ENCODE measurements at regions not wholly inside any gene's neighbourhood (a gene's known extent, or its start where the extent isn't known, plus 50 kb on each side); places are given as distances from the start of the nearest gene placed in this dataset.

GRCh38 chr4:91914176-91914804 lies 389.5 kb upstream of the GRID2 start:
- Mint-ChIP-seq H3K4me1 (ENCODE audit: low read depth) (no peaks in the 10 kb centered on the region), H3K27me3 (no peaks in the 10 kb centered on the region), H3K4me3 (no peak overlapping the region), H3K36me3 (ENCODE audit: low read depth) (no peaks in the 10 kb centered on the region), H3K9me3 (peaks cover 5% of the 10 kb centered on the region), H3K27ac (no peak overlapping the region)
- Histone ChIP-seq H3K27me3 (ENCODE audit: control insufficient read depth in 1 of 2, insufficient read depth in 2 of 2, low read length in 2 of 2) (no peaks in the 10 kb centered on the region), H3K27ac (ENCODE audit: low read depth in 1 of 2, low read length in 2 of 2) (no peak overlapping the region), H3K9me3 (ENCODE audit: control insufficient read depth in 1 of 2, insufficient read depth in 1 of 2, low read length in 2 of 2) (no peaks in the 10 kb centered on the region), H3K4me3 (ENCODE audit: low read length) (no peak overlapping the region), H3K4me1 (ENCODE audit: insufficient read depth, low read length) (no peaks in the 10 kb centered on the region), H3K36me3 (ENCODE audit: insufficient read depth, low read length) (no peaks in the 10 kb centered on the region)
- POLR2A ChIA-PET: no interaction called here
- ATAC-seq (ENCODE audit: poor library complexity) (no peak), DNase-seq (no peak)
- intact Hi-C loops (cut with DNase I, micrococcal nuclease): no loop called here
- no peak for TF ChIP-seq CTCF (IDR thresholded peaks at IDR 0.05)
- CTCF ChIA-PET: no interaction called here

- ATAC-seq (ENCODE audit: poor library complexity): no peak
Measured at GRCh38 chr4:91916219-91916618, 387.5 kb upstream of the GRID2 start.

DNA sequence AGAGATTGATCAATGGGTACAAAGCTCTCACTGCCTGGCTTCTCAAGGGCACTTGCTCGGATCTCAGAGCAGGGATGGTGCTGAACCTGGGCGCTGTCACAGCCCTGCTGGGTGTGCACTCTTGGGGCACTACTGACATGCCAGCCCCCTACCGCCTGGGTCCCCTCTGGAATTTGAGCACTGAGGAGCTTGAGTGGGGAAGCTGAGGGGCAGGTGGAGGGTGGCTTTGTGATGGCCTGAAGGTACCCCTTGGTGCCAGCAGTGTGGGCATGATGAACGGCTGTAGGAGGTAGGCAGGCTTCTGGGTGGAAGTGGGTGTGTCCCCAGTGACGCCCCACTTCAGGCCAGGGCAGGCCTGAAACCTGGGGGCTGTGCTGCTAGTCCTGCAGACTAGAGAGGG lies 379.1 kb upstream of the GRID2 start:
- DNase-seq (no peak), ATAC-seq (ENCODE audit: poor library complexity) (no peak)
- Histone ChIP-seq H3K9me3 (ENCODE audit: control insufficient read depth in 1 of 2, insufficient read depth in 1 of 2, low read length in 2 of 2) (peaks cover 0 to 7% of the 10 kb centered on the region in 2 experiments), H3K27ac (ENCODE audit: low read depth in 1 of 2, low read length in 2 of 2) (no peak overlapping the region), H3K36me3 (ENCODE audit: insufficient read depth, low read length) (no peaks in the 10 kb centered on the region), H3K4me3 (ENCODE audit: low read length) (no peak overlapping the region), H3K27me3 (ENCODE audit: control insufficient read depth in 1 of 2, insufficient read depth in 2 of 2, low read length in 2 of 2) (no peaks in the 10 kb centered on the region), H3K4me1 (ENCODE audit: insufficient read depth, low read length) (no peaks in the 10 kb centered on the region)
- TF ChIP-seq CTCF (IDR thresholded peaks at IDR 0.05): no peak
- POLR2A ChIA-PET: no interaction called here
- intact Hi-C loops (cut with DNase I, micrococcal nuclease): no loop called here
- no peaks in the 10 kb centered on the region for H3K27me3 Mint-ChIP-seq
- no peak overlapping the region for H3K4me3 Mint-ChIP-seq
- peaks cover 10% of the 10 kb centered on the region for H3K9me3 Mint-ChIP-seq
- no peaks in the 10 kb centered on the region for H3K4me1 Mint-ChIP-seq (ENCODE audit: low read depth)
- no peaks in the 10 kb centered on the region for H3K36me3 Mint-ChIP-seq (ENCODE audit: low read depth)
- no peak overlapping the region for H3K27ac Mint-ChIP-seq
- CTCF ChIA-PET: no interaction called here

More at GRCh38 chr4:91916219-91916618, 387.5 kb upstream of the GRID2 start:
- ChIA-PET CTCF (no interaction called here), POLR2A (interaction anchor here (0.6 kb wide), 1 partner anchor 268 kb away, joined by 4 read pairs; no protein-coding TSS in a partner anchor)
- Mint-ChIP-seq H3K4me1 (ENCODE audit: low read depth) (no peaks in the 10 kb centered on the region), H3K9me3 (peaks cover 5% of the 10 kb centered on the region), H3K4me3 (no peak overlapping the region), H3K27me3 (no peaks in the 10 kb centered on the region), H3K36me3 (ENCODE audit: low read depth) (no peaks in the 10 kb centered on the region), H3K27ac (no peak overlapping the region)
- Histone ChIP-seq H3K27me3 (ENCODE audit: control insufficient read depth in 1 of 2, insufficient read depth in 2 of 2, low read length in 2 of 2) (no peaks in the 10 kb centered on the region), H3K4me1 (ENCODE audit: insufficient read depth, low read length) (no peaks in the 10 kb centered on the region), H3K36me3 (ENCODE audit: insufficient read depth, low read length) (no peaks in the 10 kb centered on the region), H3K4me3 (ENCODE audit: low read length) (no peak overlapping the region), H3K9me3 (ENCODE audit: control insufficient read depth in 1 of 2, insufficient read depth in 1 of 2, low read length in 2 of 2) (no peaks in the 10 kb centered on the region), H3K27ac (ENCODE audit: low read depth in 1 of 2, low read length in 2 of 2) (no peak overlapping the region)
- intact Hi-C loops (cut with DNase I, micrococcal nuclease): no loop called here
- TF ChIP-seq CTCF (IDR thresholded peaks at IDR 0.05): no peak
- no peak for DNase-seq

Measured in CD4-positive, alpha-beta T cell (primary cell).